ENCODE measurements at regions not wholly inside any gene's neighbourhood (a gene's known extent, or its start where the extent isn't known, plus 50 kb on each side); places are given as distances from the start of the nearest gene placed in this dataset.

DNA sequence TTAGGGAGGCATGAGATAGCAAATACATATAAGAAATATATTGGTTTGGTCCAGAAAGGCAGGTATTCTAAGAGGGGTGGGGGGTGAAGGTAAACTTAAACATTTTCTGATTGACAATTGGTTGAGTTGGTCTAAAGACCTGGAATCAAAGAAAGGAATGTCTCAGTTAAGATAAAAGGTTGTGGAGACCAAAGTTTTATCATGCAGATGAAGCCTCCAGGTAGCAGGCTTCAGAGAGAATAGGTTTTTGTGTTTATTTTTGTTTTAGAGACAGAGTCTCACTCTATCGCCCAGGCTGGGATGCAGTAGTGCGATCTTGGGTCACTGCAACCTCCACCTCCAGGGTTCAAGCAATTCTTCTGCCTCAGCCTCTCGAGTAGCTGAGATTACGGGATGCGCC lies 80.5 kb downstream of the NPAP1 start:
- DNase-seq (ENCODE audit: low read depth) = no peak

DNA sequence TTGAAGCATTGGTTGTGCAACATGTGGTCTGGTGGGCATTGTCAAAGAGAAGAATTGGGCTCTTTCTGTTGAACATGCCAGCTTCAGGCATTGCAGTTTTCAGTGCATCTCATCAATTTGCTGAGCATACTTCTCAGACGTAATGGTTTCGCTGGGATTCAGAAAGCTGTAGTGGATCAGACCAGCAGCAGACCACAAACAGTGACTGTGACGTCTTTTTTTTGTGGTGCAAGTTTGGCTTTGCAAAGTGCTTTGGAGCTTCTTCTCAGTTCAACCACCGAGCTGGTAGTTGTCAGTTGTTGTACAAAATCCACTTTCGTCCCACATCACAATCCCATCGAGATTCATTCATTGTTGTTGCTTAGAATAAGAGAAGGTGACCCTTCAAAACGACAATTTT lies 84.5 kb downstream of the NPAP1 start:
- no peak for DNase-seq (ENCODE audit: low read depth)
- TF ChIP-seq, protein P1, sequence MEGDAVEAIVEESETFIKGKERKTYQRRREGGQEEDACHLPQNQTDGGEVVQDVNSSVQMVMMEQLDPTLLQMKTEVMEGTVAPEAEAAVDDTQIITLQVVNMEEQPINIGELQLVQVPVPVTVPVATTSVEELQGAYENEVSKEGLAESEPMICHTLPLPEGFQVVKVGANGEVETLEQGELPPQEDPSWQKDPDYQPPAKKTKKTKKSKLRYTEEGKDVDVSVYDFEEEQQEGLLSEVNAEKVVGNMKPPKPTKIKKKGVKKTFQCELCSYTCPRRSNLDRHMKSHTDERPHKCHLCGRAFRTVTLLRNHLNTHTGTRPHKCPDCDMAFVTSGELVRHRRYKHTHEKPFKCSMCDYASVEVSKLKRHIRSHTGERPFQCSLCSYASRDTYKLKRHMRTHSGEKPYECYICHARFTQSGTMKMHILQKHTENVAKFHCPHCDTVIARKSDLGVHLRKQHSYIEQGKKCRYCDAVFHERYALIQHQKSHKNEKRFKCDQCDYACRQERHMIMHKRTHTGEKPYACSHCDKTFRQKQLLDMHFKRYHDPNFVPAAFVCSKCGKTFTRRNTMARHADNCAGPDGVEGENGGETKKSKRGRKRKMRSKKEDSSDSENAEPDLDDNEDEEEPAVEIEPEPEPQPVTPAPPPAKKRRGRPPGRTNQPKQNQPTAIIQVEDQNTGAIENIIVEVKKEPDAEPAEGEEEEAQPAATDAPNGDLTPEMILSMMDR (IDR thresholded peaks at IDR 0.05; ENCODE audit: insufficient read depth, low read length) = no peak
- no peak overlapping the region for H3K4me3 ChIP-seq (ENCODE audit: low read depth, low read length)

More for the DNA sequence above, 80.5 kb downstream of the NPAP1 start:
- TF ChIP-seq, protein P1 (IDR thresholded peaks at IDR 0.05; ENCODE audit: insufficient read depth, low read length) = no peak
- H3K4me3 ChIP-seq (ENCODE audit: low read depth, low read length) = no peak overlapping the region

DNA sequence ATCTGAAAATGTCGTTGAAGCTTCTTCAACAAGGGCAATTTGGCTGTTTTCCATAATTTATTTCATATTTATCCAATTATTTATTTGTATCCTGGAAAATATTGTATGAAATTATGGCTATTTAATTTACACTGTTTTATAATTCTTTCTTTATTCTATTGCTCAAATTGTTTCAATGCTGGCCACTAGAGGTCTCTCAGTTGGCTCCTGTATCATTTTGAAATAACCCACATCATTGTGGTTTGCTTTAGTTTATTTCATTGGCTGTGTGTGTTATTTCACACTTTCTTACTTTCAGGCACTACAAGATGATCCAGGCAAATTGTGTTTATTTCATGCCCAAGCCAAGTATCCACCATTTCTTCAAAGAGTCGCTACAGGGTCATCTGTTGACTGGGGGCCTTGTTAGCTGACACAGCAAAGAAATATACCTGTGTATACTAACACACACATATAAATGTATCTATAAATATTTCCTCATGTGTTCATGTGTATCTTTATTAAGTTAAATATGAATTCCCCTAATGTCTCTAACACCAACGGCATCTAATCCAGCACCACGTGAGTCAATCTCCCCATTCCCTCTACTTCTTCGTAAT lies 86.2 kb downstream of the NPAP1 start:
- H3K4me3 ChIP-seq (ENCODE audit: low read depth, low read length) = no peak overlapping the region
- DNase-seq (ENCODE audit: low read depth) = peak; percentile 17
- TF ChIP-seq, protein P1 (IDR thresholded peaks at IDR 0.05; ENCODE audit: insufficient read depth, low read length) = peak; percentile 42

DNA sequence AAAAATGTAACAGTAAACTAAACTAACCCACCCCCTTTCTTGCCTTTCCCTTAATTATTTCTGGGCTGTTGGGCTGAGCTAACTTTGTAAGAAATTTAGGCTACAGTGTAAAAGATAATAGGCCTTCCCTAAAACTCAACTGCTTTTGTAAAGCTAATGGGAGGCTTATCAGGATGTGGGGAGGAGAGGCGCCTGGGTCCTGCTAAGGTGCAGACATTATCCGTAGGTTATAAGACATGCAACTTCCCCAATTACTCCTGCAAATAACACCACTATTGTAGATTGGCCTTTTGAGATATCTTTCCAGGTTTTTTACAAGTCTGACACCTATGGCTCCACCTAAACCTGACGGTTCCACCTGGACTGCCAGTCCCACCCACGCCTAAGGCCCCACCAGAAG lies 88.3 kb downstream of the NPAP1 start:
- no peak for DNase-seq (ENCODE audit: low read depth)
- H3K4me3 ChIP-seq (ENCODE audit: low read depth, low read length) = no peak overlapping the region
- TF ChIP-seq, protein P1 (IDR thresholded peaks at IDR 0.05; ENCODE audit: insufficient read depth, low read length) = no peak

DNA sequence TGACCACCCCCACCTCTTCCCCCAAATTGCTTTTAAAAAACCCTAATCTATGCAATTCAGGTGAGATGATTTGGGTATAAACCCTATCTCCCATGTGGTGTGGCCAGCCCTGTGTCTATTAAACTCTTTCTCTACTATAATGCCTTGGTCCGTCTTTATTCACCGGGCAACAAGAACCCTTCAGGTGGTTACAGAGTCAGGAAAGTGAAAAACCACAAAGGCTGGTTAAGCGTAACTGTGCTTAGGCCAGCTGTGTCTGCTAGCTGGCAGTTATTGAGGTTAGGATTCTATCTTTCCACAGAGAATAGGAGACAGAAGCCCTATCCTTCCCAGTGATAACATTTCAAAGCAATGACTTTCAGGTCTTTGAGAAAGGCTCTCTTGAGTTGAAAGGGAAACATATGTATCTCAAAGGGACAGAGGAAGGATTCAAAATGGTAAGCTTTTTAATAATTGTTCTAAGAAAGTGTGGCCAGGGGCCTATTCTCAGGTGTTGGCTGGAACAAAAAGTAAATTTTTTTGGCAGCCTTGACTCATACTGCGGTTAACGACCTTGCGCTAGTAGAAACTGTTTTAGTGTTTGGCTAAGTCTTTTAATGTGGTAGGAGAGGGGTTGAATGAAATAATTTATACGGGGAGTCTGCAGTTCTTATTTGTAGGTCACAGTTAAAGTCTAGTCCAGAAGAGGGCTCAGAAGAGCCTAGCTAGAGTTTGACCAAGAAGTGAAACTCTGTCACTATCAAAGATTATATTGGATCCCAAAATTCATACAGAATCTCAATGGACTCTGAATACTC lies 89.0 kb downstream of the NPAP1 start:
- DNase-seq (ENCODE audit: low read depth) = no peak
- H3K4me3 ChIP-seq (ENCODE audit: low read depth, low read length) = no peak overlapping the region
- TF ChIP-seq, protein P1 (IDR thresholded peaks at IDR 0.05; ENCODE audit: insufficient read depth, low read length) = no peak

DNA sequence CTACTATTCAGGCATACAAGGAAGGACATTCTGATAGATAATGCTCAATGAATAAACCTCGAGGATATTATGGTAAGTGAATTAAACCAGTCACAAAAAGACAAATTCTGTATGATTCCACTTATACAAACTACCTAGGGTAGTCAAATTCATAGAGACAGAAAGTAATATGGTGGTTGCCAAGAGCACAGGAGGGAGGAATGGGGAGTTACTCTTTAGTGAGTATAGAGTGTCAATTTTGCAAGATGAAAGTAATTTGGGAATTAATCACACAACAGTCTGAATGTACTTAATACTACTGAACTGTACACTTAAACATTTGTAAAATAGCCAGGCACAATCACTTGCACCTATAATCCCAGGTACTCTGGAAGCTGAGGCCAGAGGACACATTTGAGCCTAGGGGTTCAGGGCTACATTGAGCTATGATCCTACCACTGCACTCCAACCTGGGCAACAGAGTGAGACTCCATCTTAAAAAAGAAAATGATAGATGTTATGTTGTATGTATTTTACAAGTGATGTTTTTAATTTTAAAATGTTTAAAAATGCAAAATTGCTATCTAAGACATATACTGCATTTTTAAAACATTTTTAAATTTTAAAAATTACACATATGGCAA lies 91.0 kb downstream of the NPAP1 start:
- TF ChIP-seq, protein P1 (IDR thresholded peaks at IDR 0.05; ENCODE audit: insufficient read depth, low read length) = no peak
- no peak overlapping the region for H3K4me3 ChIP-seq (ENCODE audit: low read depth, low read length)
- no peak for DNase-seq (ENCODE audit: low read depth)
